Hepatocyte (in vitro differentiated cells): ENCODE measurements at regions not wholly inside any gene's neighbourhood (a gene's known extent, or its start where the extent isn't known, plus 50 kb on each side); places are given as distances from the start of the nearest gene placed in this dataset.

ENCODE experiments used
- DNase-seq: peaks from one replicate; pipeline ENCODE4 v3.0.0-alpha.2; 2016; ENCODE audit warnings: low spot score
- H2AFZ ChIP-seq: fragments of 200-600 bp; sonication (generic); 2 replicates; pipeline ENCODE4 v1.6.0; 2016; ENCODE audit warnings: antibody characterized with exemption, mild to moderate bottlenecking
- H3K27ac ChIP-seq: fragments of 200-600 bp; sonication (generic); 2 replicates; pipeline ENCODE4 v1.5.1; 2016; ENCODE audit warnings: mild to moderate bottlenecking
- H3K27me3 ChIP-seq: fragments of 200-600 bp; sonication (generic); 2 replicates; pipeline ENCODE4 v1.6.1; 2016
- H3K36me3 ChIP-seq: fragments of 200-600 bp; sonication (generic); replicated peaks from 2 replicates; pipeline ENCODE4 v1.5.1; 2016; ENCODE audit warnings: low read depth; ENCODE audit not compliant: insufficient read depth
- H3K4me1 ChIP-seq: fragments of 200-600 bp; sonication (generic); 2 replicates; pipeline ENCODE4 v1.5.1; 2016; ENCODE audit warnings: mild to moderate bottlenecking, moderate library complexity; ENCODE audit not compliant: insufficient read depth
- H3K4me2 ChIP-seq: fragments of 200-600 bp; sonication (generic); 2 replicates; pipeline ENCODE4 v1.6.0; 2016
- H3K4me3 ChIP-seq: fragments of 200-600 bp; sonication (generic); 2 replicates; pipeline ENCODE4 v1.5.1; 2016; ENCODE audit warnings: mild to moderate bottlenecking
- H3K79me2 ChIP-seq: fragments of 200-600 bp; sonication (generic); 2 replicates; pipeline ENCODE4 v1.6.0; 2017; ENCODE audit warnings: mild to moderate bottlenecking
- H3K9me2 ChIP-seq: fragments of 200-600 bp; sonication (generic); replicated peaks from 2 replicates; pipeline ENCODE4 v1.6.0; 2017; ENCODE audit warnings: mild to moderate bottlenecking; ENCODE audit not compliant: insufficient read depth
- H3K9me3 ChIP-seq: fragments of 200-600 bp; sonication (generic); 2 replicates; pipeline ENCODE4 v1.5.1; 2016; ENCODE audit warnings: low read depth, mild to moderate bottlenecking
- H4K20me1 ChIP-seq: fragments of 200-600 bp; sonication (generic); 2 replicates; pipeline ENCODE4 v1.6.0; 2016; ENCODE audit warnings: mild to moderate bottlenecking; ENCODE audit not compliant: insufficient read depth, poor library complexity, severe bottlenecking
- EZH2 ChIP-seq: fragments of 200-600 bp; sonication (generic); IDR thresholded peaks from 2 replicates; pipeline ENCODE4 v1.6.1; 2016; ENCODE audit warnings: antibody characterized with exemption, mild to moderate bottlenecking, borderline replicate concordance
- EZH2phosphoT487 ChIP-seq: fragments of 200-600 bp; sonication (generic); IDR thresholded peaks from one replicate; pipeline ENCODE4 v1.6.1; 2018; ENCODE audit warnings: antibody characterized with exemption, mild to moderate bottlenecking, low read depth, moderate library complexity; ENCODE audit not compliant: unreplicated experiment, severe bottlenecking
- WGBS: methylation state at CpG from one replicate; pipeline ENCODE4 v1.1.6; 2016; ENCODE audit warnings: low lambda C conversion rate; ENCODE audit errors: missing lambda C conversion rate; 5-methylcytosine and 5-hydroxymethylcytosine counted together
- TF ChIP-seq, protein P1 (sequence below): fragments of 200-600 bp; sonication (generic); IDR thresholded peaks from 2 replicates; pipeline ENCODE4 v1.5.1; 2016; ENCODE audit warnings: antibody characterized with exemption, mild to moderate bottlenecking; ENCODE audit not compliant: poor library complexity

DNA sequence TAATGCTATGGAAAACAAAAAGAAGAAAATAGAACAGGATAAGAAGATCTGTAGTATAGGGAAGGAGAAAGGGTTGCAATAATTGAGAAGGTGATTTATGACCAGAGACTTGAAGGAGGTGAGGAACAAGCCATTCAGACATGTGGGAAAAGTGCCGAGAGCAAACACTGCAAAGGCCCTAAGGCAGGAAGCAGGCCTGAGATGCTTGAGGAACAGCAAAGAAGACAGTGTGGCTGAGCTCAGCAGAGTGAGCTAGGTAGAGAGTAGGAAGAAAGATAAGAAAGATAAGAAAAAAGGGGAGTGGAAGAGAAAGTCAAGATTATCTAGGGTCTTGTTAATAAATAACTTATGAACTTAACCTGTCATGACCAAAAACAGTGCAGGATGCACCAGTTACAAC, 671.8 kb downstream of the RPS29 start:
- WGBS = 40% methylated on average over 1 of the region's 1 CpG
- Histone ChIP-seq H2AFZ (no peak overlapping the region), H3K9me3 (no peaks in the 10 kb centered on the region), H3K36me3 (no peaks in the 10 kb centered on the region), H3K9me2 (no peaks in the 10 kb centered on the region), H3K27me3 (no peaks in the 10 kb centered on the region), H3K4me1 (peaks cover 6% of the 10 kb centered on the region), H3K27ac (no peak overlapping the region), H3K4me3 (no peak overlapping the region), H4K20me1 (no peaks in the 10 kb centered on the region), H3K4me2 (no peak overlapping the region), H3K79me2 (no peaks in the 10 kb centered on the region)
- DNase-seq = peak; percentile 33
- TF ChIP-seq, protein P1, sequence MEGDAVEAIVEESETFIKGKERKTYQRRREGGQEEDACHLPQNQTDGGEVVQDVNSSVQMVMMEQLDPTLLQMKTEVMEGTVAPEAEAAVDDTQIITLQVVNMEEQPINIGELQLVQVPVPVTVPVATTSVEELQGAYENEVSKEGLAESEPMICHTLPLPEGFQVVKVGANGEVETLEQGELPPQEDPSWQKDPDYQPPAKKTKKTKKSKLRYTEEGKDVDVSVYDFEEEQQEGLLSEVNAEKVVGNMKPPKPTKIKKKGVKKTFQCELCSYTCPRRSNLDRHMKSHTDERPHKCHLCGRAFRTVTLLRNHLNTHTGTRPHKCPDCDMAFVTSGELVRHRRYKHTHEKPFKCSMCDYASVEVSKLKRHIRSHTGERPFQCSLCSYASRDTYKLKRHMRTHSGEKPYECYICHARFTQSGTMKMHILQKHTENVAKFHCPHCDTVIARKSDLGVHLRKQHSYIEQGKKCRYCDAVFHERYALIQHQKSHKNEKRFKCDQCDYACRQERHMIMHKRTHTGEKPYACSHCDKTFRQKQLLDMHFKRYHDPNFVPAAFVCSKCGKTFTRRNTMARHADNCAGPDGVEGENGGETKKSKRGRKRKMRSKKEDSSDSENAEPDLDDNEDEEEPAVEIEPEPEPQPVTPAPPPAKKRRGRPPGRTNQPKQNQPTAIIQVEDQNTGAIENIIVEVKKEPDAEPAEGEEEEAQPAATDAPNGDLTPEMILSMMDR = no peak
- TF ChIP-seq EZH2 = no peak
- no peak for TF ChIP-seq EZH2phosphoT487

DNA sequence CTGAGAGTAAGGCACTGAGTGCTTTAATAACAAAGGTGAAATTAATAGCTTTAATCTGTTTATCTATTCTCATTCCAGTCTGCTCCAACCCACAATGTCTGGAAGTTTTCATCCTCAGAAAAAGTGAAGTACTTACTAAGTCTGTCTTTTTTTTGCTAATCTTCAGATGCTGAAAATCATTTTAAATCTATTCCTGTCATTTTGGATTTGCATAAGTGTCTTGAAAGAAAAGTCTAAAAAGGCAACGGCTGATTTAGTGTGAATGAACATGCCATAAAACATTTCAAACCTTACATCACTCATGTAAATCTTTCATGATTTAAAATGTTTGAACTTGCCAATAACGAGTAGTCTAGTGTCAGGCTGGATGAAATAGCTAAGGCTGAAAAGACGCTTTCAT, 685.6 kb downstream of the RPS29 start:
- H3K27ac ChIP-seq = no peak overlapping the region
- no peaks in the 10 kb centered on the region for H3K79me2 ChIP-seq
- WGBS = 62% methylated on average over 3 of the region's 3 CpGs
- no peak for DNase-seq
- no peaks in the 10 kb centered on the region for H4K20me1 ChIP-seq
- no peaks in the 10 kb centered on the region for H3K9me3 ChIP-seq
- H3K4me2 ChIP-seq = no peak overlapping the region
- H3K4me1 ChIP-seq = no peaks in the 10 kb centered on the region
- no peaks in the 10 kb centered on the region for H3K27me3 ChIP-seq
- H3K36me3 ChIP-seq = no peaks in the 10 kb centered on the region
- no peak overlapping the region for H3K4me3 ChIP-seq
- TF ChIP-seq EZH2phosphoT487 = no peak
- no peak for TF ChIP-seq EZH2
- TF ChIP-seq, protein P1 = no peak
- H2AFZ ChIP-seq = no peak overlapping the region
- no peaks in the 10 kb centered on the region for H3K9me2 ChIP-seq

DNA sequence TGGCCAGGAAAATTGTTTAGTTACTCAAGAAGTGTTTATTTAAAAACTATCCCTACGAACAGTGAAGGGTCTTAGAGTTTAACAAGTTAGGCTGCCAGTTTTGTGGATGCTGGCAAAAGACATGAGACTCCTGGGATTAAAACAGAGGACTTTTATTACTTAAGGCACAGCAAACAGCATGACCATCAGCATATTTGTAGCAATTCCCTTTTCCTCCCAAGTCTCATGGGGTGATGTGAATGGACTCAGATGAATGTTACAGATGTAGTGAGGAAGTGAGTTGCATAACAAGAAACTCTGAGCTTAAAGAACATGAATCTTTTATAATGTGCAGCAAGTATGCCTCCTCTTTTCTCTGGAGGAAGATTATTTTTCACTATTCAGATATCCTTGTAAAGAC, 695.8 kb downstream of the RPS29 start:
- Histone ChIP-seq H2AFZ (no peak overlapping the region), H4K20me1 (no peaks in the 10 kb centered on the region), H3K36me3 (no peaks in the 10 kb centered on the region), H3K27me3 (no peaks in the 10 kb centered on the region), H3K4me1 (no peaks in the 10 kb centered on the region), H3K79me2 (no peaks in the 10 kb centered on the region), H3K4me3 (no peak overlapping the region), H3K9me2 (no peaks in the 10 kb centered on the region), H3K4me2 (no peak overlapping the region), H3K9me3 (no peaks in the 10 kb centered on the region), H3K27ac (no peak overlapping the region)
- TF ChIP-seq, protein P1 = no peak
- no peak for TF ChIP-seq EZH2
- TF ChIP-seq EZH2phosphoT487 = no peak
- 51% methylated on average over 1 of the region's 1 CpG for WGBS
- no peak for DNase-seq

DNA sequence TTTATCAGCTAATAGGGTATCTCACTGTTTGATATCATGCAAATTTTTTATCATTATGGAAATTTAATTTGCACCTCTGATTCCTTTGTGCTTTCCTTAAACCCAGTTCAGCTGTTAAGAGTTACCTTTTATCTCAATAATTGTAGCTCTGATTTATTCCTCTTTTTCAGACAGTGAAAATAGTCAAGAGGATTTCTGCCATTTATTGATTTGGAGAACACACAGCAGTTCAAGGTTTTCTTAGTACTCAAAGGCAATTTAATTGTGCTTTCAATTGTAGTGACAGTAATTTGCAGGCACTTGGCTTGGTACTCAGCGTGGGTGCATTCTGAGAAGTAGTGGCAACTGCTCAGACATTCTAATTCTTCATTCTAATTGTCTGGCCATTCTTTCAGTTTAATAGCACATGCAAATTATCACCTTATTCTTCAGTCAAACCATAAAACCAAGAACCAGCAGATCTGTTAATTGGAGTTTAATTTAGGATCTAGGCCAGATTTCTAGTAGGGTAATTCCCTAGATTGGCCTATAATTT, 709.3 kb downstream of the RPS29 start:
- no peaks in the 10 kb centered on the region for H3K36me3 ChIP-seq
- no peak overlapping the region for H3K27ac ChIP-seq
- no peaks in the 10 kb centered on the region for H3K9me3 ChIP-seq
- H2AFZ ChIP-seq = no peak overlapping the region
- no peaks in the 10 kb centered on the region for H3K27me3 ChIP-seq
- H4K20me1 ChIP-seq = no peaks in the 10 kb centered on the region
- DNase-seq = no peak
- H3K4me3 ChIP-seq = no peak overlapping the region
- no peak for TF ChIP-seq EZH2
- TF ChIP-seq EZH2phosphoT487 = no peak
- TF ChIP-seq, protein P1 = no peak
- no peaks in the 10 kb centered on the region for H3K9me2 ChIP-seq
- H3K4me2 ChIP-seq = no peak overlapping the region
- H3K4me1 ChIP-seq = no peaks in the 10 kb centered on the region
- WGBS = 81% methylated on average over 1 of the region's 1 CpG
- H3K79me2 ChIP-seq = no peaks in the 10 kb centered on the region
